RPMI7951 (cell line): ENCODE measurements at regions not wholly inside any gene's neighbourhood (a gene's known extent, or its start where the extent isn't known, plus 50 kb on each side); places are given as distances from the start of the nearest gene placed in this dataset.
A peak's percentile ranks its signal among the peaks of the same experiment; 100 is the strongest.
"Not testable (repeated sequence)": the region's sequence is repeated elsewhere in the genome, so short reads cannot be mapped to it uniquely, and the experiment has no call there.

Source experiments
- DNase-seq: peaks from one replicate; pipeline ENCODE4 v3.0.0-alpha.2; 2012; ENCODE audit warnings: low read depth

GRCh38 chr11:86148345-86148747 is 79.5 kb upstream of the PICALM start:
- no peak for DNase-seq

- DNase-seq: no peak
Observed at GRCh38 chr11:86147004-86147403, 78.1 kb upstream of the PICALM start.

GRCh38 chr11:86145439-86146156 is 76.7 kb upstream of the PICALM start:
- no peak for DNase-seq

- no peak for DNase-seq
Observed at GRCh38 chr11:86144846-86145245, 76.0 kb upstream of the PICALM start.

GRCh38 chr11:86144087-86144486 is 75.2 kb upstream of the PICALM start:
- DNase-seq: not testable (repeated sequence)

GRCh38 chr11:86143087-86144030 is 74.5 kb upstream of the PICALM start:
- DNase-seq: no peak

- no peak for DNase-seq
Observed at GRCh38 chr11:86142170-86142569, 73.3 kb upstream of the PICALM start.

GRCh38 chr11:86141727-86142126 is 72.8 kb upstream of the PICALM start:
- DNase-seq: no peak

- no peak for DNase-seq
Observed at GRCh38 chr11:86140334-86140990, 71.6 kb upstream of the PICALM start.

- DNase-seq: peak; percentile 43
Observed at GRCh38 chr11:86138958-86139357, 70.1 kb upstream of the PICALM start.

GRCh38 chr11:86136538-86136937 is 67.7 kb upstream of the PICALM start:
- peak; percentile 22 for DNase-seq

GRCh38 chr11:86135319-86135714 is 66.4 kb upstream of the PICALM start:
- no peak for DNase-seq

- DNase-seq: peak; percentile 47
Observed at GRCh38 chr11:86134580-86135318, 65.9 kb upstream of the PICALM start.

GRCh38 chr11:86132667-86133249 is 63.9 kb upstream of the PICALM start:
- no peak for DNase-seq

- DNase-seq: no peak
Observed at GRCh38 chr11:86129740-86130540, 61.1 kb upstream of the PICALM start.

GRCh38 chr11:86128914-86129313 is 60.0 kb upstream of the PICALM start:
- no peak for DNase-seq

- DNase-seq: no peak
Observed at GRCh38 chr11:86126862-86127261, 58.0 kb upstream of the PICALM start.

GRCh38 chr11:86124251-86125233 is 55.7 kb upstream of the PICALM start:
- no peak for DNase-seq

- no peak for DNase-seq
Observed at GRCh38 chr11:86122773-86123172, 53.9 kb upstream of the PICALM start.
